ENCODE measurements at regions not wholly inside any gene's neighbourhood (a gene's known extent, or its start where the extent isn't known, plus 50 kb on each side); places are given as distances from the start of the nearest gene placed in this dataset.
"Not testable (repeated sequence)": the region's sequence is repeated elsewhere in the genome, so short reads cannot be mapped to it uniquely, and the experiment has no call there.

DNA sequence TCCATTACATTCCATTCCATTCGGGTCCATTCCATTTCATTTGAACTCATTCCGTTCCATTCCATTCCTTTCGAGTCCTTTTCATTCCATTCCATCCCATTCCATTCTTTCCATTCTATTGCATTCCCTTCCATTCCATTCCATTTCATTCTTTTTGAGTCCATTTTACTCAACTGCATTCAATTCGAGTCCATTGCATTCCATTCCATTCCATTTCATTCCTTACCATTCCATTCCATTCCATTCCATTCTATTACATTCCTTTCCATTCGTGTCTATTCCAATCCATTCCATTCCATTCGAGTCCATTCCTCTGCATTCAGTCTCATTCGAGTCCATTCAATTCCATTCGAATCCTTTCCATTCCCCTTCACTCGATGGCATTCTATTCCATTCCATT is 1128.8 kb downstream of the RPIA start:
- TF ChIP-seq POLR2A (IDR thresholded peaks at IDR 0.05) = no peak
- TF ChIP-seq, protein P1, sequence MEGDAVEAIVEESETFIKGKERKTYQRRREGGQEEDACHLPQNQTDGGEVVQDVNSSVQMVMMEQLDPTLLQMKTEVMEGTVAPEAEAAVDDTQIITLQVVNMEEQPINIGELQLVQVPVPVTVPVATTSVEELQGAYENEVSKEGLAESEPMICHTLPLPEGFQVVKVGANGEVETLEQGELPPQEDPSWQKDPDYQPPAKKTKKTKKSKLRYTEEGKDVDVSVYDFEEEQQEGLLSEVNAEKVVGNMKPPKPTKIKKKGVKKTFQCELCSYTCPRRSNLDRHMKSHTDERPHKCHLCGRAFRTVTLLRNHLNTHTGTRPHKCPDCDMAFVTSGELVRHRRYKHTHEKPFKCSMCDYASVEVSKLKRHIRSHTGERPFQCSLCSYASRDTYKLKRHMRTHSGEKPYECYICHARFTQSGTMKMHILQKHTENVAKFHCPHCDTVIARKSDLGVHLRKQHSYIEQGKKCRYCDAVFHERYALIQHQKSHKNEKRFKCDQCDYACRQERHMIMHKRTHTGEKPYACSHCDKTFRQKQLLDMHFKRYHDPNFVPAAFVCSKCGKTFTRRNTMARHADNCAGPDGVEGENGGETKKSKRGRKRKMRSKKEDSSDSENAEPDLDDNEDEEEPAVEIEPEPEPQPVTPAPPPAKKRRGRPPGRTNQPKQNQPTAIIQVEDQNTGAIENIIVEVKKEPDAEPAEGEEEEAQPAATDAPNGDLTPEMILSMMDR (IDR thresholded peaks at IDR 0.05) = no peak
- Histone ChIP-seq H3K36me3 (replicated peaks in 1 of 2) (no peaks in the 10 kb centered on the region), H3K9me3 (replicated peaks in 1 of 3) (peaks cover 0 to 35% (median 0%) of the 10 kb centered on the region in 3 donors), H3K27me3 (no peaks in the 10 kb centered on the region), H3K27ac (no peak overlapping the region), H3K4me3 (no peak overlapping the region), H3K4me1 (replicated peaks in 1 of 2) (no peaks in the 10 kb centered on the region)
- DNase-seq = no peak
- WGBS, 4 donors = 61 to 69% (median 63%) methylated on average over 9 of the region's 9 CpGs
- intact Hi-C loops (cut with DNase I) = no loop called here

DNA sequence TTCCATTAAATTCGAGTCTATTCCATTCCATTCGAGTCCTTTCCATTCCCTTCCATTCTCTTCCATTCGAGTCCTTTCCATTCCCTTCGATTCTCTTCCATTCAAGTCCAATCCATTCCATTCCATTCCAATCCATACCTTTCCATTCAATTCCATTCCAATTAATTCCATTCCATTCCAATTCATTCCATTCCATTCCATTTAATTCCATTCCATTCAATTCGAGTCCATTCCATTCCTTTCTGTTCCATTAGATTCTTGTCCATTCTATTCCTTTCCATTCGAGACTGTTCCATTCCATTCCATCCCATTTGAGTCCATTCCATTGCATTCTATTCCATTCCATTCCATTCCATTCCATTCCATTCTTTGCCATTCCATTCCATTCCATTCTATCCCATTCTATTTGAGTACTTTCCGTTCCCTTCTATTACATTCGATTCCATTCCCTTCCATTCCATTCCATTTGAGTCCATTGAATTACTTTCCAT is 1130.0 kb downstream of the RPIA start:
- intact Hi-C loops (cut with DNase I) = no loop called here
- no peak for DNase-seq
- 59 to 72% (median 62%) methylated on average over 8 of the region's 8 CpGs for WGBS, 4 donors
- no peaks in the 10 kb centered on the region for H3K36me3 ChIP-seq (replicated peaks in 1 of 2)
- H3K4me1 ChIP-seq (replicated peaks in 1 of 2) = no peaks in the 10 kb centered on the region
- TF ChIP-seq POLR2A (IDR thresholded peaks at IDR 0.05) = no peak
- TF ChIP-seq, protein P1 (IDR thresholded peaks at IDR 0.05) = no peak
- H3K27ac ChIP-seq = no peak overlapping the region
- H3K9me3 ChIP-seq (replicated peaks in 1 of 3) = peaks cover 0 to 35% (median 0%) of the 10 kb centered on the region in 3 donors
- H3K4me3 ChIP-seq = no peak overlapping the region
- H3K27me3 ChIP-seq = no peaks in the 10 kb centered on the region

DNA sequence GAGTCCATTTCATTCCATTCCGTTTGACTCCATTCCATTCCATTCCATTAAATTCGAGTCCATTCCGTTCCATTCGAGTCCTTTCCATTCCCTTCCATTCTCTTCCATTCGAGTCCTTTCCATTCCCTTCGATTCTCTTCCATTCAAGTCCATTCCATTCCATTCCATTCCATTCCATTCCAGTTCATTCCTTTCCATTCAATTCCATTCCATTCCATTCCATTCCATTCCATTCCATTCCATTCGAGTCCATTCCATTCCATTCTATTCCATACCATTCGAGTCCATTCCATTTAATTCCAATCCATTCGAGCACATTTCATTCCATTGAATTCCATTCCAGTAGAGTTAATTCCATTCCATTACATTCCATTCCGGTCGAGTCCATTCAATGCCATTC is 1130.9 kb downstream of the RPIA start:
- peaks cover 0 to 35% (median 0%) of the 10 kb centered on the region in 3 donors for H3K9me3 ChIP-seq (replicated peaks in 1 of 3)
- H3K27me3 ChIP-seq; H3K4me1 ChIP-seq (replicated peaks in 1 of 2); H3K36me3 ChIP-seq (replicated peaks in 1 of 2); intact Hi-C loops (cut with DNase I); H3K27ac ChIP-seq; H3K4me3 ChIP-seq; DNase-seq: not testable (repeated sequence)
- 68 to 75% (median 71%) methylated on average over 11 of the region's 11 CpGs for WGBS, 4 donors

DNA sequence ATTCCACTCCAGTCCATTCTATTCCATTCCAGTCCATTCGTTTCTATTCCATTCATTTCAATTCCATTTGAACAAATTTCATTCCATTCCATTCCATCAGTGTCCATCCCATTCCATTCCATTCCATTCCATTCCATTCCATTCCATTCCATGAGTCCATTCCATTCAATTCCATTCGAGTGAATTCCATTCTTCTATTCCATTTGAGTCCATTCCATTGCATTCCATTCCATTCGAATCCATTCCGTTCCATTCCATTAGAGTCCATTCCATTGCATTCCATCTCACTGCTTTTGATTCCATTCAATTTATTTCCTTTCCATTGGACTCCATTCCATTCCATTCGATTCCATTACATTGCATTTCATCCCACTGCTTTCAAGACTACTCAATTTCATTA is 1132.1 kb downstream of the RPIA start:
- Histone ChIP-seq H3K4me1 (replicated peaks in 1 of 2) (no peaks in the 10 kb centered on the region), H3K9me3 (replicated peaks in 1 of 3) (peaks cover 0 to 28% (median 0%) of the 10 kb centered on the region in 3 donors), H3K27ac (no peak overlapping the region), H3K36me3 (replicated peaks in 1 of 2) (no peaks in the 10 kb centered on the region), H3K27me3 (no peaks in the 10 kb centered on the region), H3K4me3 (no peak overlapping the region)
- no peak for TF ChIP-seq POLR2A (IDR thresholded peaks at IDR 0.05)
- TF ChIP-seq, protein P1 (IDR thresholded peaks at IDR 0.05) = no peak
- 56 to 62% (median 58%) methylated on average over 5 of the region's 5 CpGs for WGBS, 4 donors
- intact Hi-C loops (cut with DNase I) = no loop called here
- no peak for DNase-seq

DNA sequence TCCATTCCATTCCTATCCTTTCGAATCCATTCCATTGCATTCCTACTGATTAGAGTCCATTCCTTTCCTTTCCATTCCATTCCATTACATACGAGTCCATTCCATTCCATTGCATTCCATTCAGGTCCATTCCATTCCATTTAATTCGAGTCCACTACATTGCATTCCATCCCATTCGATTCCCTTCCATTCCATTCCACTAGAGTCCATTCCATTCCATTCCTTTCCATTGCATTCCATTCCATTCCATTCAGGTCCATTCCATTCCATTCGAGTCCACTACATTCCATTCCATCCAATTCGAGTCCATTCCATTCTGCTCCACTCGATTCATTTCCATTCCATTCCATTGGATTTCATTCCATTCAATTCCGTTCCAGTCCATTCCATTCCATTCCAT is 1133.6 kb downstream of the RPIA start:
- 69 to 77% (median 71%) methylated on average over 8 of the region's 8 CpGs for WGBS, 4 donors
- no peak for DNase-seq
- H3K36me3 ChIP-seq (replicated peaks in 1 of 2) = no peaks in the 10 kb centered on the region
- H3K9me3 ChIP-seq (replicated peaks in 1 of 3) = peaks cover 0 to 17% (median 0%) of the 10 kb centered on the region in 3 donors
- H3K27me3 ChIP-seq = no peaks in the 10 kb centered on the region
- no peak overlapping the region for H3K4me3 ChIP-seq
- H3K27ac ChIP-seq = no peak overlapping the region
- intact Hi-C loops (cut with DNase I) = no loop called here
- no peaks in the 10 kb centered on the region for H3K4me1 ChIP-seq (replicated peaks in 1 of 2)
- TF ChIP-seq POLR2A (IDR thresholded peaks at IDR 0.05) = no peak
- TF ChIP-seq, protein P1 (IDR thresholded peaks at IDR 0.05) = no peak

DNA sequence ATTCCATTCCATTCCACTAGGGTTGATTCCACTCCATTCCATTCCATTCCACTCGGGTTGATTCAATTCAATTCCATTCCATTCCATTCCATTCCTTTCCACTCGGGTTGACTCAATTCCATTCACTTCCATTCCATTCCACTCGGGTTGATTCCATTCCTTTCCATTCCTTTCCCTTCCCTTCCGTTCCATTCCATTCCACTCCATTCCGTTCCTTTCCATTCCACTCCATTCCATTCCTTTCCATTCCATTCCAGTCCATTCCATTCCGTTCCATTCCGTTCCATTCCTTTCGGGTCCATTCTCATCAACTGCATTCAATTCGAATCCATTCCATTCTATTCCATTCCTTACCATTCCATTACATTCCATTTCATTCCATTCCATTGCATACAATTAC is 1135.3 kb downstream of the RPIA start:
- 64 to 76% (median 70%) methylated on average over 9 of the region's 9 CpGs for WGBS, 4 donors
- H3K27ac ChIP-seq; H3K27me3 ChIP-seq; H3K4me3 ChIP-seq; H3K4me1 ChIP-seq (replicated peaks in 1 of 2); DNase-seq; intact Hi-C loops (cut with DNase I); H3K36me3 ChIP-seq (replicated peaks in 1 of 2): not testable (repeated sequence)
- peaks cover 0 to 14% (median 0%) of the 10 kb centered on the region in 3 donors for H3K9me3 ChIP-seq (replicated peaks in 1 of 3)

DNA sequence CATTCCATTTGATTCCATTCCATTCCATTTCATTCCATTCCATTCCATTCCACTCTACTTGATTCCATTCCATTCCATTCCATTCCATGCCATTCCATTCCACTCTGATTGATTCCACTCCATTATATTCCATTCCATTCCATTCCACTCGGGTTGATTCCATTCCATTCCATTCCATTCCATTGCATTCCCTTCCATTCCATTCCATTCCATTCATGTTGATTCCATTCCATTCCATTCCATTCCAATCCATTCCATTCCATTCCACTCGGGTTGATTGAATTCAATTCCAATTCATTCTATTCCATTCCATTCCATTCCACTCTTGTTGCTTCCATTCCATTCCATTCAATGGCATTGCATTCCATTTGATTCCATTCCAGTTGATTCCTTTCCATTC is 1136.4 kb downstream of the RPIA start:
- intact Hi-C loops (cut with DNase I); H3K4me1 ChIP-seq (replicated peaks in 1 of 2); H3K36me3 ChIP-seq (replicated peaks in 1 of 2); H3K4me3 ChIP-seq; DNase-seq; H3K9me3 ChIP-seq (replicated peaks in 1 of 3); H3K27me3 ChIP-seq; H3K27ac ChIP-seq: not testable (repeated sequence)
- 47 to 57% (median 53%) methylated on average over 2 of the region's 2 CpGs for WGBS, 4 donors

DNA sequence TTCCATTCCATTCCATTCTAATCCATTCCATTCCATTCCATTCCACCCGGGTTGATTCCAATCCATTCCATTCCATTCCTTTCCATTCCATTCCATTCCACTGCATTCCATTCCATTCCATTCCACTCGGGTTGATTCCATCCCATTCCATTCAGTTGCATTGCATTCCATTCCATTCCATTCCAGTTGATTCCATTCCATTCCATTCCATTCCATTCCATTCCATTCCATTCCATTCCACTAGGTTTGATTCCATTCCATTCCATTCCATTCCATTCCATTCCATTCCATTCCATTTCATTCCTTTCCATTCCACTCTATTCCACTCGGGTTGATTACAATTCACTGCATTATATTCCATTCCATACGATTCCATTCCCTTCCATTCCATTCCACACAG is 1136.9 kb downstream of the RPIA start:
- intact Hi-C loops (cut with DNase I); H3K9me3 ChIP-seq (replicated peaks in 1 of 3); H3K4me1 ChIP-seq (replicated peaks in 1 of 2); H3K36me3 ChIP-seq (replicated peaks in 1 of 2); H3K4me3 ChIP-seq; H3K27me3 ChIP-seq; H3K27ac ChIP-seq; DNase-seq: not testable (repeated sequence)
- 60 to 70% (median 64%) methylated on average over 4 of the region's 4 CpGs for WGBS, 4 donors

Data from adrenal gland (tissue), 9 donors.